Thyroid gland (tissue), 4 donors: ENCODE measurements at regions not wholly inside any gene's neighbourhood (a gene's known extent, or its start where the extent isn't known, plus 50 kb on each side); places are given as distances from the start of the nearest gene placed in this dataset.

Source experiments
- POLR2A ChIP-seq, 2 donors: fragments of 450-650 bp; IDR thresholded peaks; one replicate each; pipeline ENCODE4 v1.6.1; 2017; ENCODE audit warnings: antibody characterized with exemption in 2 of 2, mild to moderate bottlenecking in 2 of 2, moderate library complexity in 1 of 2
- TF ChIP-seq, protein P1 (sequence below), 6 experiments: fragments of 200-600 bp in 3 of 6; fragments of 450-650 bp in 3 of 6; sonication (generic) in 3 of 6; IDR thresholded peaks; one replicate each; pipeline ENCODE4 v1.5.1; 2016 to 2019; ENCODE audit warnings: antibody characterized with exemption in 6 of 6, mild to moderate bottlenecking in 2 of 6, inconsistent platforms in 1 of 6, moderate library complexity in 1 of 6

DNA sequence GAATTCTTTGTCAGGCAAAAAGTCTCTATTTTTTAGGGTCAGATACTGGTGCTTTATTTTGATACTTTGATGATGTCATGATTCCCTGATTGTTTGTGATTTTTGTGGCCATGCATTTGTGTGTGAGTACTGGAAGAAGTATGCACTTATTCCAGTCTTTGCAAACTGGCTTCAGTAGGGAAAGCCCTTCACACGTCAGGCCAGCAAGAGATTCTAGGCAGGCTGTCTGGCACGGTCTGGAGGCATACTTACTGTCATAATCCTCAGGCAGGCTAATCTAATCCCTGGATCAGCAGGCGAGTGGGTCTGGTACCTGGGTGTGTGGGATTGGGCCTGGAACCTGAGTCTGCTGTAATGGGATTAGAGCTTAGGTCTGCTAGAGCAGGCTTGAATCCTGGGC is 391.8 kb upstream of the MMS22L start:
- TF ChIP-seq, protein P1, sequence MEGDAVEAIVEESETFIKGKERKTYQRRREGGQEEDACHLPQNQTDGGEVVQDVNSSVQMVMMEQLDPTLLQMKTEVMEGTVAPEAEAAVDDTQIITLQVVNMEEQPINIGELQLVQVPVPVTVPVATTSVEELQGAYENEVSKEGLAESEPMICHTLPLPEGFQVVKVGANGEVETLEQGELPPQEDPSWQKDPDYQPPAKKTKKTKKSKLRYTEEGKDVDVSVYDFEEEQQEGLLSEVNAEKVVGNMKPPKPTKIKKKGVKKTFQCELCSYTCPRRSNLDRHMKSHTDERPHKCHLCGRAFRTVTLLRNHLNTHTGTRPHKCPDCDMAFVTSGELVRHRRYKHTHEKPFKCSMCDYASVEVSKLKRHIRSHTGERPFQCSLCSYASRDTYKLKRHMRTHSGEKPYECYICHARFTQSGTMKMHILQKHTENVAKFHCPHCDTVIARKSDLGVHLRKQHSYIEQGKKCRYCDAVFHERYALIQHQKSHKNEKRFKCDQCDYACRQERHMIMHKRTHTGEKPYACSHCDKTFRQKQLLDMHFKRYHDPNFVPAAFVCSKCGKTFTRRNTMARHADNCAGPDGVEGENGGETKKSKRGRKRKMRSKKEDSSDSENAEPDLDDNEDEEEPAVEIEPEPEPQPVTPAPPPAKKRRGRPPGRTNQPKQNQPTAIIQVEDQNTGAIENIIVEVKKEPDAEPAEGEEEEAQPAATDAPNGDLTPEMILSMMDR (IDR thresholded peaks at IDR 0.05): no peak
- TF ChIP-seq POLR2A (IDR thresholded peaks at IDR 0.05): no peak
